OCI-LY3 (cell line): ENCODE measurements at regions not wholly inside any gene's neighbourhood (a gene's known extent, or its start where the extent isn't known, plus 50 kb on each side); places are given as distances from the start of the nearest gene placed in this dataset.

ENCODE experiments used
- EZH2phosphoT487 ChIP-seq: fragments of 200-600 bp; shearing (Covaris generic); IDR thresholded peaks from 2 replicates; pipeline ENCODE4 v1.6.1; 2018; ENCODE audit warnings: antibody characterized with exemption, mixed run types, low read depth
- TF ChIP-seq, protein P1 (sequence below): fragments of 200-600, 300-600 bp; sonication (generic); IDR thresholded peaks from 2 replicates; pipeline ENCODE4 v1.5.1; 2014; ENCODE audit warnings: antibody characterized with exemption, low read length, low read depth

DNA sequence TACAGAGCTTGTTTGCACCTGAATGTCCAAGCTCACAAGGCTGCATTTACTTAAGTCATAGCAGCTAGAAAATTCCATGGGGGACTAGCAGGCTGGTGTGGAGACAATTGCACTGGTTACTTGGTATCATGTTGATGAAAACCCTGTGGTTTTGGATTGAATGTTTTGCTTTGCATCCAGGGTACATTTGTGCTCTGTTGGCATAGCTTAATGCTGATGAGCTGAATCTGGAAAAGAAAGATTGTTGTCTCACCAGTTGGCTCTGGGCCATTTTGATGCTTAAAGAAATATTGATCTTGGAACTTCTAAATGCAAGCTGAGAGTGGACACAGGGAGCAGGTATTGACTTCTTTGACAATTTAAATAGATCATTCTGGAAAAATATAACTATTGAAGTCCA lies 122.5 kb upstream of the MBL2 start:
- TF ChIP-seq, protein P1, sequence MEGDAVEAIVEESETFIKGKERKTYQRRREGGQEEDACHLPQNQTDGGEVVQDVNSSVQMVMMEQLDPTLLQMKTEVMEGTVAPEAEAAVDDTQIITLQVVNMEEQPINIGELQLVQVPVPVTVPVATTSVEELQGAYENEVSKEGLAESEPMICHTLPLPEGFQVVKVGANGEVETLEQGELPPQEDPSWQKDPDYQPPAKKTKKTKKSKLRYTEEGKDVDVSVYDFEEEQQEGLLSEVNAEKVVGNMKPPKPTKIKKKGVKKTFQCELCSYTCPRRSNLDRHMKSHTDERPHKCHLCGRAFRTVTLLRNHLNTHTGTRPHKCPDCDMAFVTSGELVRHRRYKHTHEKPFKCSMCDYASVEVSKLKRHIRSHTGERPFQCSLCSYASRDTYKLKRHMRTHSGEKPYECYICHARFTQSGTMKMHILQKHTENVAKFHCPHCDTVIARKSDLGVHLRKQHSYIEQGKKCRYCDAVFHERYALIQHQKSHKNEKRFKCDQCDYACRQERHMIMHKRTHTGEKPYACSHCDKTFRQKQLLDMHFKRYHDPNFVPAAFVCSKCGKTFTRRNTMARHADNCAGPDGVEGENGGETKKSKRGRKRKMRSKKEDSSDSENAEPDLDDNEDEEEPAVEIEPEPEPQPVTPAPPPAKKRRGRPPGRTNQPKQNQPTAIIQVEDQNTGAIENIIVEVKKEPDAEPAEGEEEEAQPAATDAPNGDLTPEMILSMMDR = no peak
- TF ChIP-seq EZH2phosphoT487 = no peak
